GM19452 (cell line): ENCODE measurements at regions not wholly inside any gene's neighbourhood (a gene's known extent, or its start where the extent isn't known, plus 50 kb on each side); places are given as distances from the start of the nearest gene placed in this dataset.

Source experiments
- ATAC-seq: cut with Tn5 transposase; IDR thresholded peaks from one replicate; pipeline ENCODE4 v1.9.1; 2021; ENCODE audit not compliant: unreplicated experiment

DNA sequence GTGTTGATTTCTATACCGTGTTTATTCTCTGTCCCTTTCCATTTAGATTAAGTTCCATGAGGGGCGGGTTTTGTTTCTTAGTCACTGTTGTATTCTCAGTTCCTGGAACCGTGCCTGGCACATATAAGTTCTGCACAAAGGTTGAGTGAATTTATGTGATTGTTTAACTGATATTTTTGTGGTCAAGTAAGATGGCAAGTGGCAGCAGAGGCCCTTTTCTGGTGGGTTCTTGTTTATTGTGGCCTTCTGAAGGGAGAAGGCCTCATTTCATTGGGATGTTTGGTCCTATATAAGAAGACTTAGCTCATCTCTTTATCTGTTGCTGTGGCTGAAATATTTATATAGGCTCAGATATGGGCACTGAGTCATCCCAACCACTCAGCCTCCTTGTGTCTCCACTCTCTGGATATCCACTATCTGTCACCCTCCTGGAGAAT lies 262.5 kb downstream of the PSAT1 start:
- ATAC-seq, result no peak

DNA sequence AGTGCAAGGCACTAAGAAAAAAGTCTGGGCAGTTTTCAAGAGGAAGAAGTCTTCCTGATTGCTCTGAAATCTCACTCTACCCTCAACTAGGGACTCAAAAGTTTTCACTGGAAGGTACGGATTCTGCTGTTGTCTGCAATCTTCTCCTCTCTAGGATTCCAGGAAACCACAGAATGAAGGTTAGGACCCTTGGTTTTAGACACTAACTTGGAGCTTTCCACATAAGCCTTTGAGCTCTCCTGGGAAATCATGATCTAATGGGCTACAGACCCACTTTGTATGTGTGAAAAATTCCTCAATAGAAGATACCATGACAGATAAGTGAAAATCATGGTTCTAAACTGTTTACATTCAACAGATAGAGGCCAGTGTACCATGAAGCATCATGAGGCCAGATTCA lies 265.1 kb downstream of the PSAT1 start:
- ATAC-seq, result no peak

DNA sequence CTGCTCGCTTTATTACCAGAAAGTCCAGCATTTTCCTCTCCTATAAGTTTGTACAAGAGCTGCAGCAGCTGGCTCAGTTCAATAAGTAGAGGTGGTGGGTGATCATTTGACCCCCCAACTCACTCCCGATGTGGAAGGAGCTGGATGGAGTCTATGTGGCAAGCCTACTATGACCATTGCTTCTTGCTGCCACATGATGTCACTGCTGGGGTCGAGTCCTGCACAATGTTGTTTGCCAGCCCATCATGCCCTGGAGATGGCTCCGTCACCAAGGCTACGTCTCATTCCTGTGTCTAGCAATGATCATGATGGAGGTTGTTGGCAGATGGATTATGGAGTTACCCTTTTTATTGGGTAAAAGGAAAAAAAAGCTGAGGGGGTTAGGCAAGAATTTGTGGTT lies 266.3 kb downstream of the PSAT1 start:
- no peak for ATAC-seq

DNA sequence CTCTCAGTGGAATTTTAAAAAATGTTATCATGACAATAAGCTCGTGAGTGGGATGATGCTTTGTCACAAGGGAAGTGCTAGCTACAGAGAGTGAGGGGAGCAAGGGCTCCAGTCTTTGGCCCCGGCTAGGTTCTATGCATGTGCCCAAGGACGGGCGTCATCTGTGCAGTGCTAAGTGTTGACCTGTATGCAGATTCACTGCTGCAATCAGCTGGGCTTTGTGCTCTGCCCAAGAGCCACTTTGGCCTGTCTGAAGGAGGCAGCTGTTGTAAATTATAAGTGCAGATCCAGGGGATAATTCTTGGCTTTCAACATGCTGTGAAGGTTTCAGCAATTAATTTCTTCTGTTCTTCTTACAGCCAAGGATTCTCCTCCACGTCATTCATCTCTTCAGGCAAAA lies 268.6 kb downstream of the PSAT1 start:
- no peak for ATAC-seq

DNA sequence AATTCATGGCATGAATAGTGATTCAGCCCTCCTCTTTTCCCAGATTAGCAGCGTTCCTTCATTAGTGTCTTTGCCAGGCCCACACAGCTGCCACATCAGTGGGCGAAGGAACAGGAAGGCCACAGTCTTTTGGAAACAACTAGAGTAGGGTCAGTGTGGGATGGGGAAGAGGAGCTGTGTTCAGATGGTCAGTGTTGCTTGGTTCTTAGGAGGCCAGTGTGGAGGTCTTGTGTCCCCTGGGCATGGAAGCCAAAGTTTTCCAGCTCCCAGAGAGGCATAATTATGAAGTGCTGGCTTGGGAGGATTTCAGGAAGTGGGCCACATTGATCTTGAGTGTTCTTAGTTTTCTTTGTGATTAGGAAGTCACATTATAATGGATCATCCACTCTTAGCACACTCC lies 269.6 kb downstream of the PSAT1 start:
- no peak for ATAC-seq

DNA sequence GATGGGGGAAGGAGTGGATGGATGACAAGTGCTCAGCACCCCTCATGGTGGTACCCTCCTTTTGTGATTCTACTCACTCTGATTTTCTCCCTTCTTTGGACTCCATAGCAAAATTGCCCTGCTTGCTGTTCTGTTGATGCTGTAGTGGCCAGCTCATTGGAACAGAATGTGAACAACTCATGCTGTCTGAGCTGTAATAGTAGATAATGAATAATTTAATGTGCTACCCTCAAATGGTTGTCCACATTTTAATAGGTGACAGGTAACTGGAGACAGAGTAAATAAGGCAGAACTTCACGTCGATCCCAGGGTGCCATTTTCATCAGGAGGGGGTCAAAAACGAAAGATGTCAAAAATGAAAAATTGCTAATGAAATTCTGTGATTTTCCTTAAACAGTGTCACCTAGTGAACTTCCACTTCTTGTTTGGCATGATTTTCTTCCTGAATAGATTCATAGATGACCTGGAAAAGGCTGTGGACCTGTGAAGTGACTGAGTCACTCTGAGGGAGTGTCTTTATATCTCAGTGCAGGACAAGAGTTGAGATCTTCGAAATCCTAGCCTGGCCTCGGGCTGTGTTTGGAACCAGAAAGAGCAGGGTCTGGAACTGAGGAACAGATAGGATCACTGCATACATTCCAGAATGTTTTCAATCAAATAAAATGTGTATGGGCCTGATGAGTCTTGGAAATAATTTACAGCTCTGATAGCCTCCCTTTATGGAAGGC lies 270.2 kb downstream of the PSAT1 start:
- ATAC-seq, result no peak

DNA sequence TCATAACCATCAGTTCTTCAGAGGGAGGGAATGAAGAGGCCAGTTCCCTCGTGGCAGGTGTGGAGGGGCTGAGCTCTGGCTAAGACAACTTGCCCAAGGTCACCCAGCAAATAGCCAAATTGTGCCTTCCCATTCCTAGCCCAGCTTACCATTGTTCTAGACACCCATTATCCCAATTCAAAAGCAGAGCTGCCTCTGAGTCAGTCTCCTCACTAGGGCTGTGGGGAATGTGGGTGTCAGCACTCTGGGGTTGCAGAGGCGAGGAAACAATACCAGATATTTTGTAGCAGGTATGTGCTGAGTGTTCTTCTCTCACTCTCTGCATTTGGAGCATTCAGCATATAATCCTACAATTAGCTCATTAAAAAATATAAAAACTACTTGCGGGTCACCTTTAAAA lies 270.8 kb downstream of the PSAT1 start:
- no peak for ATAC-seq

DNA sequence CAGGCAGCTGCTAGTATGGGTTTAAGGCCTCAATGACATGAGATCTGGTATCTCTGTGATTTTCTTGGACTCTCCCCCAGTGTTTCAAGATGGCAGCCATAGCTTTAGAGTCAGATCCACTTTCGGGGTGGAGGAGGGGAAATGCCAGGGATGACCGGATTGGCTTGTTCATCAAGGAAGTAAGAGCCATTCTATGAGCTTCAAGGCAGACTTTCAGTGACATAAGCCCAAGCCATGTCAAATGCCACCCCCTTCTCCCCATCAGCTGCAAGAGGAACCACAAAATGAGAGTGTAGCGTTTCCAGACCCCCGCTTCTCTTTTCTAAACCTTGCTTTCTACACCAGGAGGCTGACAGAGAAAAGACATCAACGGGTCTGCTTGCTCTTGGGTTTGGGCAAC lies 271.8 kb downstream of the PSAT1 start:
- ATAC-seq, result no peak

DNA sequence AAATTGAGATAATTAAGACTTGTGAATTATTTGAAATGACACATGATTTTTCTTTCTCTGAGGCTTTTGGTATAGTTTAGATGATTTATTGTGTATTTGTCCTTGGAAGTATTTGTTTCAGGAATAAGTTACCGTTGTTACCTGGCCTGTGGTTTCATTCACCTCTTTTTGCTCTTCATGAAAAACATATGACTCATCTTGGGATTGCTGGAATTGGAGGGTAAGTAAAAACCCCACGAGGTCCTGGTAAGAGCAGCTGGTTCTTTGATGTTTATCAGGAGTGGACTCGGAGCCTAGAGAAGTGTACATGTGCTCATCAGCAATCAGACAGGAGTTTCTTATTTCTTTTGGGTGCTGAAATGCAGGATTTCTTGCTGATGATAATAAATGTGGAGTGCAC lies 275.3 kb downstream of the PSAT1 start:
- ATAC-seq, result no peak

DNA sequence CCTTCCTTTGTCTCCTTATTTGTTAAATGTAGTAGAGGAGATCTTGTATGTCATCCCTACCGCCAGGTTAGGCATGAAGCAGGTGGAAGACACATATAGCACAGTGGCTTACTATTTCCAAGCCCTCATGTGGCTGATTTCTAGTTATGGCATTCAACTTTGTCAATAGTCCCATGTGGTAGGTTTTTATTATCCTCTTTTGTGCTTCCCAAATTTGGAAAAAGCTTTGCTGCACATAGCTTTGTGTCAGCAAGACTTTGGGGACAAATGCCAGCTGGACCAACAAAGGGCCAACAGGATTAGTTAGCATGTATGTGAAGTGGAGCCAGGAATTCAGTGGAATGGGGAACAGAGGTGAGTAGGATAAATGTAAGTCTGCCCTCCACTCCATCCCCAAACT lies 276.3 kb downstream of the PSAT1 start:
- no peak for ATAC-seq

DNA sequence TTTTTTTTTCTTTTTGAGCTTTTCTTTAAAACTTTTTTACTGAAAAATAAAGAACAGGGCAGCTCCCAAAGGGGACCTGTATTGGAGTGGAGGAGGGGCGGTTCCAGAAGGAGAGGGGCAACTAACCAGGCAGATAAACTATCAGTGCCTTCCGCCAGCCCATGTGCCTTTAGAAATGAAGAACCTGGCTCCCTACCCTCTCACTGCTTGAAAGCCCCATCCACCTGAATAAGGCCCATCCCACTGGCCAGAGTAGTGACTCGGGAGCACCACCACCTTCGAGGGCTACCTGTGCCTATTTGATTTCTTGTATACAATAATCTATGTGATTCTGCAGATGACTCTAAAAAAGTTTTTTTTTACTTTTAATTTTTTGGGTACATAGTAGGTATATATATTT lies 276.7 kb downstream of the PSAT1 start:
- no peak for ATAC-seq

DNA sequence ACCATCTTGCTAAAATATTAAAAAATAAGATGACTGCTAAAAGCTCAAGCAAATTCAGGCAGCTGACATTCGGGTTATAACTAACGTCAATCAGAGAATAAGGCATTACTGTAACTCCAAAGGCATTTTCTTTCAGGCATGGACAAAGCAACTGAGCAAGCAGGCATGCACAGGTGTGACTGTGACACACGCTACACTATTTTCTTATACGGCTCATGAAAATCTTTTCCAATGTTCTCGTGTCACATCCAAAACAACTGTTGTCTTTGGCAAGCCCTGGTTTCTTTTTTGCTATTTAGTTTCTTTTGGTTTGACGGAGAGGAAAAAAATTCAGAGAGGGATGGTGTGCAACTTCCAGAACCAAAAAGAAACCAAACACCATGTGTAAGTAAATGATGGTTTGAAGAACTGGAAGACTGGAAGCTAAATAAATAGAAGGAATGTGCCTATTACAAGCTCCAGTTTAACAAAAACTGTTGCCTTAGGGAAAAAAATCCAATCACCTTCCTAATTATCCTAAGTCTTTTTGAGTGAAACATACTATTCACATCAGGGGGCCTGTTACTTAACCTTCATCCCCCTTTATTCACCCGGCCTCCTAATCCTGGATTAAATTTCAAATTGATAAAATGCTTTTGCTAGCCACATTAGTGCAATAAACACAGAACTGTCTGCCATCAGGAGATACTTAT lies 277.6 kb downstream of the PSAT1 start:
- no peak for ATAC-seq

DNA sequence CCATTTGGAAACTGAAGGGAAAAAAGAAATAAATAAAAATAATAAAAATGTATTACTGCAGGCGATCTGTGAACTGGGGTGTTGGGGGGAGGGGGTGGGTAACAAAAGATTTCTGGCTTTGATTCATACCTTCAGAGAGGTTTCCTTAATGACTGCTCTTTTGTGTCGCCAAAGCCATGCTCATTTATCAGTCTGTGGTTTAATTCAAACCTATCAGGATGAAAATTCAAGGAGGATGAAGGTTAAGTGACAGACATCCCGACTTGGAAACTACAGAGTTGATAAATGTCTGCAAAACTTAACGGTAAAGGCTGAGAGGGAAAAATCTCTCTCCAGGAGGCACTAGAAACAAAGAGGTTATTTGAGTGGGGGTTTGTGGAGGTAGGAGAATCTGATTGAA lies 278.2 kb downstream of the PSAT1 start:
- no peak for ATAC-seq

DNA sequence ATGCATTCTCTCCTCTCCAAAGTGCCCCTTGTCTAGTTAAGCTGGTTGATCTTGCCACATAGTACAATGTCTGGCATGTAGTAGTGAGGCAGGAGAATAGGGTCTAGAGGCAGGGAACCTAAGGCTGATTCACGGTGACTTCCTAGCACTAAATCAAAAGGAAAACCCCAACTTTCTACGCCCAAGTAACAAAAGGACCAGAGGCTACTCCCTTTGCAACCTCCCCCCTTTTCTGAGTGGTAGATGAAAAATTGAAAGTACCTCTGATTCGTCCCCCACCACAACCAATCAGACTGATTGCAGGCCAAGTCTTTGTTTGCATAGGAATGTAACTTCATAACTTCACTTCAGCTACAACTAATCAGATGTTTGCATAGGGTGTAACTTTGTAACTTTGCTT lies 278.8 kb downstream of the PSAT1 start:
- no peak for ATAC-seq

DNA sequence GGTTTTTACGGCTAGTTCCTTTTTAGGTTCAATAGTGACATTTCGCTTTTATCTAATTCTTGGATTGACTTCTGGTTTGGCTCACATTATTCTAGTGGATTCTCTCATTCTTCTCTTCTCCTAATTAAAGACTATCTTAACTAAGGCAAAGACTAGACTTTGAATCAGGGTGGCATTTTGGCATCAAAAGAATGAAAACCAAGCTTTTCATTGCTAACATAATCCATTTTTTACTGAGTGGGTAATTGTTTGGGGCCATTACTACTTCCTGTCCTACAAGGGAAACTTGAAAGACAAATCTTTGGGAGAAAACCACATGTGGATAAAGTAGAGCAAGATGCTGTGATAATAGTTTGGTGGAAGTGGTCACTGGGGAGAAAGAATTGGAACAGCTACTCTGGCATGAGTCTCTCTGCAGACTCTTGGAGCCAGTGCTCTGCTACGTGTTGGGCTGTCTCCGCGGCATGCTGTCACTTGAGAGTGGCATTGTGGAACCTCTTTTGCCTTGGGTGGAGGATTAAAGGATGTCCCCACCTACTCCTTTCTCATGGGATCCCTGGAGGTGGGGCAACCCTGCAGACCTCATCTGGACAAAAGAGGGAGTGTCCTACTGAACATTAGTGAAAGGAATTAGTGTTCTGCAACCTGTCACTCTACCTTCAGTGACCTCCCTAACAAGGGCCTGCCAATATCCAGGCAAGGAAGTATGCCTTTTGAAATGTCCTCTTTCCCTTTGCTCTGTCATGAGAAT lies 280.4 kb downstream of the PSAT1 start:
- no peak for ATAC-seq

DNA sequence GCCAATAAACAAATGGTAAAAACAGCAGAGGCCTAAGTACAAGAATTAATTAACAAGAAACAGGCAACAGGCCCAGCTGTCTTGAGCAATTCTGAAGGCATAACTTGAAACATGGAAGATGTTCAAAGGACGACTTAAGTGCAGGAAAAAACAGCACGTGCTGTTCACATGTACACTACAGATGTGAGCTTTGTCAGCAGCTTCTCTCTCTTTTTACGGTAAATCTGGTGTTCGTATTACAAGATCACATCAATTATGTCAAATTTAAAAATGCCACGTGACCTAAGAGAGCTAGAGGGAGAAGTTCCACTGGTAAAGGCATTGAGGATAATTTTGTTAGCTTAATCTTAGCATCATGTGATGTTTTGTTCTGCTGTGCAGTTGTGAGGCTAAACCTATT lies 281.1 kb downstream of the PSAT1 start:
- no peak for ATAC-seq

DNA sequence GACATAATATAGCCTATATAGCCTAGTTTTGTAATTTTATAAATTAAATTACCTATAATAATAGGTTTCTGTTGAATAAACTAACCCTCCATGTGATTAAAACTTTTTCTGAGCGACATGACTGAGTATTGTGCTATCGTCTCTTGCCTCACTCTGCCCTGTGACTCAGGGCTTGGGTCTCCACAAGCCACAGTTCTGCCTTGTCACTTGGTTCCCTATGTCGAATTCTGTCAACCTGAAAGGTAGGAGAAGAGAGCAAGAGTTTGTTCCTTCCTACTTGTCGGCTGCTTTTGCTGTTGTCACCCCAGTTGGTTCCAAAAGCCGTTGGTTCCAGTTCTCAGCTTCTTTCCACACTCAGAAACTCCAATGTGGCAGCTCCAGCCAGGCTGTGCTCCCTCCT lies 285.9 kb downstream of the PSAT1 start:
- no peak for ATAC-seq

DNA sequence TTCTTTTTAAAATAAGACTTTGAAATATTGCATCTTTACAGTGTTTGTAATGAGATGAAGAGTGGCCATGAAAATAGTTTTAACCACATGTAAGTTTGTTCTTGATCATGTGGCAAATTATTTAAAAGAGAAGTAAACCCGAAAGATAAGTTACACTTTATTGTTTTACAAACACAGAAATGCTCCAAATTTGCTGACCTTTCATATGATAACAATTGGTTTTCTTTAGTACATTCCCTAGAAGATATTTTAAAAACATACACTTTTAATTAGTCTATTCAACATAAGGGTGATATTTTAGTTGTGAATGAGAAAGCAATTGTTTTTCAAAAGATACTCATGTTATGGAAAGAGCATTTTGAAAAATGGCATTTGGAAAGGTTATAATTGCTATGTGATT lies 287.7 kb downstream of the PSAT1 start:
- ATAC-seq, result no peak

DNA sequence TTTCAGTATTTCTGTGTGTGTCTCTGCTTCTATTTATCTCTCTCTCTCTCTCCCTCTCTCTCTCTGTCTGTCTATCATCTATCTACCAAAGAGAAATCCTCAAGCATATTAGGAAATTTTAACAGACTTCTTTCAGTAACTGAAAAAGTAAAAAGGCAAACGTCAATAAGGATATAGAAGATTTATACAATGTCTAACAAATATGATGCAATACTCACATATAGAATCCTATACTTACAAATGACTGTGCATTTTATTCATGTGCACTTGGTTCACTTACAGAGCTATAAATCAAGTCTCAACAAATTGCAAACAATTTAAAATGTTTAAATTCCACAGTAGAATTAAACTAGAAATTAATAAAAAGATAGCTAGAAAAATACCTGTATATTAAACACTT lies 289.0 kb downstream of the PSAT1 start:
- no peak for ATAC-seq

DNA sequence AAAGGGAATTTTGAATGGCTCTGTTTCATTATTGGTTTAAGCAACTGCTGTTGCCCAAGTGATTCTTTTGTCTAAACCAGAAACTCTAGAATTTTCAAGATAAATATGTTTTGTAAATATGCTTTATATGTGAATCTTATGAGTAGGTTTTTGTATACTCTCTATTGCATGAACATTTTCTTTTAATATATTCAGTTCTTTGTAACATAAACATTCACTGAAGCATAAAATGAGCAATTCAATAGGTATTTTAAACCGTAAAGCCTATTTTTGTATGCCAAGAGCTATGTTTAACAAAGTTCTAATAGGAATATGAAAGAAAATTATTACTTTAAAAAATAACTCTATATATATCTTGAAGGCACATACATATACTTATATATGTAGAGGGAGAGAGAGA lies 293.1 kb downstream of the PSAT1 start:
- no peak for ATAC-seq

DNA sequence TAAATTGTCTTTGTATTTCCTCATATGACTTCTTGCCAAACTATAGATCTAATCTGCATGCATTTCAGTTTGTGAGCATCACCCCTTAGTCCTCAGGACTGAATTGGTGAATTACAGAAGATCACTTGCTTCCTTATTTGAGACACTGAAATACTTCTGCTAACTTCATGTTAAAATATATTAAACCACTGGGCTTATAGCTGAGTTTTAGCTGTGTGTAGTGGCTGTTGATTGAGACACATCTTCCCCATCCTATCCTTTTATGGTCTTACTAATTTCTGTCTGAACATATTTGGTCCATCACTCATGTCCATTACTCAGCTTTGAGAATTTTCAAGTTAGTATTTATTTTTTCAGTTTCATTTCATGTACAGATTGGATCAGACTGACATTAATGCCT lies 295.9 kb downstream of the PSAT1 start:
- ATAC-seq, result no peak
